Mesodermal cell (in vitro differentiated cells): ENCODE measurements at regions not wholly inside any gene's neighbourhood (a gene's known extent, or its start where the extent isn't known, plus 50 kb on each side); places are given as distances from the start of the nearest gene placed in this dataset.
"Not testable (repeated sequence)": the region's sequence is repeated elsewhere in the genome, so short reads cannot be mapped to it uniquely, and the experiment has no call there.

ENCODE experiments used
- H3K27ac ChIP-seq: 2 replicates; pipeline ENCODE4 v1.7.0; 2013; ENCODE audit warnings: mild to moderate bottlenecking, low read depth, low read length, moderate library complexity; ENCODE audit not compliant: severe bottlenecking
- H3K36me3 ChIP-seq: 2 replicates; pipeline ENCODE4 v1.7.1; 2013; ENCODE audit warnings: mild to moderate bottlenecking, low read length, moderate library complexity; ENCODE audit not compliant: control insufficient read depth, insufficient read depth
- H3K4me1 ChIP-seq: one replicate; pipeline ENCODE4 v1.7.1; 2013; ENCODE audit warnings: mild to moderate bottlenecking, low read length; ENCODE audit not compliant: insufficient read depth, control insufficient read depth, poor library complexity, severe bottlenecking
- H3K4me3 ChIP-seq: 2 replicates; pipeline ENCODE4 v1.7.0; 2013; ENCODE audit warnings: low read length, control low read depth, mild to moderate bottlenecking; ENCODE audit not compliant: insufficient read depth, poor library complexity, severe bottlenecking; ENCODE audit errors: extremely low read depth
- H3K9me3 ChIP-seq: 2 replicates; pipeline ENCODE4 v1.7.1; 2013; ENCODE audit warnings: mild to moderate bottlenecking, low read length, moderate library complexity; ENCODE audit not compliant: control insufficient read depth
- WGBS, 2 experiments: methylation state at CpG; one replicate each; pipeline ENCODE4 v1.1.5; 2013; ENCODE audit warnings: missing lambda C conversion rate in 2 of 2; ENCODE audit not compliant: insufficient coverage in 2 of 2; 5-methylcytosine and 5-hydroxymethylcytosine counted together

DNA sequence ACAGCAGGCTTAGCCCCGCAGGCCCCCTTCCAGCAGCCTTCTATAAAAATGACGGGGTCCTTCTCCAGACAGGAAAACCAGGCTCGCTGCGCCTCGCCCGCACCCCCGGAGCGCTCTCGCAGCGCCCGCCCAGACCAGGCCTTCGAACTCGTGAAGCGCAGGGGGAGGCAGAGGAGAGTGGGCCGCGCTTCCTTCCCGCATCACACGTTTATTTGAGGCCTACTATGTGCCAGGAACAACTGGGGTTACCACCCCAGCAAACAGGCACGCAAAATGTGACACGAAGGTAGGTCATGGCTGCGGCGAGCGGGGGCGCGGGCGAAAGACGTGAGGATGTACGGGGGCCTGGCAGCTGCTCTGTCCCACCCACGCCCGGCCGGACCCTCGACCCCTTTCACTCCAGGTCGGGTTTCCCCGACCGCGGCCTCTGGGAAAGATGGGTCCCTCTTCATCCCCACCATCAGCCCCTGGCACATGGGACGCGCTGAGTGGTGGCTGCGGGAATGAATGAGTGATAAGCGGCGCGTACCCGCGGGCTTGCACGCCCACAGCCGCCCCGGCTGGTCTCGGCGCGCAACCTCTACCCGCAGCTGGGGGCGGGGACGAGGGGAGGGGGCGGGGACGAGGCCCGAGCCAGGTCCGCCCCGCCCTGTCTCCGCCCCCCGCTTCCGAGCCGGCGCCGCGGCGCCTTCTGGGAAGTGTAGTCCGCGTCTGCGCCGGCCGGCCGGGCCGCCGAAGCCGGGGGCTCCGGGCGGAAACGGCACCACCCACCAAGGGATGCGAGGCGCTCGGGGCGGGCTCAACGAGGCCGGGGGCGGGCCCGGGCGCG lies 59.1 kb downstream of the ZNF467 start:
- Histone ChIP-seq H3K36me3 (peaks cover 17% of the 10 kb centered on the region), H3K4me3 (peak overlapping the region; percentile 46), H3K9me3 (peaks cover 16% of the 10 kb centered on the region), H3K4me1 (peaks cover 10% of the 10 kb centered on the region), H3K27ac (no peak overlapping the region)
- WGBS, 2 experiments = 23 to 35% methylated on average over 45 to 70 of the region's 88 CpGs

DNA sequence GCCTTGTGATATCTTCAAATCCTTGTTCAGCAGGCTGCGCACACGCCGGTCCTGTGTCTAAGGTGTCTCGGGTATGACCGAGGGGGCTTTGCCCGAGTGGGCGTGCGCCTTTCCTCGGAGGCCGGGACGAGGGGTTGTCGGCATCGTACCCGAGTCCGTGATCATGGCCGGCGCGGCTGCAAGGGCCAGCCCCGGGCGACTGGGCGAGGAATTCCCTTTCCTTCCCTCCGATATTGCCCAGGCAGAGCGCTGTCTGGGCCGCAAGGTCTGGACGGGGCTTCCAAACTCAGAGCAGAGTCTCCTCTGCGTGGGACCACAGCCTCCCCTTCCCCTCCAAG lies 59.7 kb downstream of the ZNF467 start:
- Histone ChIP-seq H3K4me1 (peaks cover 8% of the 10 kb centered on the region), H3K4me3 (no peak overlapping the region), H3K36me3 (peaks cover 11% of the 10 kb centered on the region), H3K27ac (no peak overlapping the region), H3K9me3 (peaks cover 16% of the 10 kb centered on the region)
- 97 to 98% methylated on average over 24 to 26 of the region's 26 CpGs for WGBS, 2 experiments

DNA sequence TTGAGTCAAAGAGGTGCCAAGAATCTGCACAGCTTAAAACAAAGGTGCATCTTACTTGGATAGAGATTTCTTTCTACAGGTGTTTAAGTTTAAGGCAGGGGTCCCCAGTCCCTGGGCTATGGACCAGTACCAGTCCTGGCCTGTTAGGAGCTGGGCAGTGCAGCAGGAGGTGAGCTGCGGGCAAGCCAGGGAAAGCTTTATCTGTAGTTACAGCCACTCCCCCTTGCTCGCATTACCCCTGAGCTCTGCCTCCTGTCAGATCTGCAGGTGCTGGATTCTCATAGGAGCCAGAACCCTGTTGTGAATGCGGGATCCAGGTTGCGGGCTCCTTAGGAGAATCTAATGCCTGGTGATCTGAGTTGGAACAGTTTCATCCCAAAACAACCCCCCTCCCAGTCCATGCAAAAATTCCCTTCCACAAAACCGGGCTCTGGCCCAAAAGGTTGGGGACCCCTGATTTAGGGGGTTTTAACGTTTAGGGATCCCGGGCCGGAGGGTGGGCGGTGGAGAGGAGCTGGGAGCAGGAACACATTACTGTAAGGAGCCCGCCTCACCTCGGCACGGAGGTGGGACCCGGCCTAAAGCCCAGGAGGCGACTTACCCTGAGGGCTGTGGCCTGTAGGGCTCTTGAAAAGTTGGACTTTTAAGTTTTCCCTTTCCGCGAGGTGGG lies 60.2 kb downstream of the ZNF467 start:
- WGBS, 2 experiments = 91 to 96% methylated on average over 12 to 15 of the region's 16 CpGs
- peaks cover 9% of the 10 kb centered on the region for H3K36me3 ChIP-seq

DNA sequence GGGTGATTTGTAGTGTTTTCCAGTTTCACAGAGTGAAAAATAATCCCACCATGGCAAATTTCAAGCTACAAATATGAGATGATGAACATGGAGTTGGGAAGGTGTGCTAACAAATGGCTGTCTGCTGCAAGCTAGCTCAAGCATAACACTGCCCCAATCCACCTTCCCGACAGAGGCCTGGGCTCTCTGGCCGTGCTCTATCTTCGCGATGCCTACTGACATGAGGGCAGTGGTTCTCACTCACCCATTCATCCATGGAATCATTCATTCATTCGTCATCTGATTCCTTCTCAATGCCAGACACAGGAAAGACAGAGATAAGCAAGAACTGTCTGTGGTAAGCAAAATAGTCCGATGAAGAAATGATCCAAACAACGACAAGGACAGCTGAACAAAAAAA lies 65.4 kb downstream of the ZNF467 start:
- H3K4me1 ChIP-seq = no peaks in the 10 kb centered on the region
- H3K9me3 ChIP-seq = peaks cover 11% of the 10 kb centered on the region
- no peaks in the 10 kb centered on the region for H3K36me3 ChIP-seq
- 78 to 94% methylated on average over 4 to 6 of the region's 7 CpGs for WGBS, 2 experiments
- no peak overlapping the region for H3K27ac ChIP-seq
- H3K4me3 ChIP-seq = no peak overlapping the region

More for the DNA sequence above, 60.2 kb downstream of the ZNF467 start:
- Histone ChIP-seq H3K27ac (no peak overlapping the region), H3K4me3 (no peak overlapping the region), H3K9me3 (peaks cover 12% of the 10 kb centered on the region), H3K4me1 (peaks cover 8% of the 10 kb centered on the region)

DNA sequence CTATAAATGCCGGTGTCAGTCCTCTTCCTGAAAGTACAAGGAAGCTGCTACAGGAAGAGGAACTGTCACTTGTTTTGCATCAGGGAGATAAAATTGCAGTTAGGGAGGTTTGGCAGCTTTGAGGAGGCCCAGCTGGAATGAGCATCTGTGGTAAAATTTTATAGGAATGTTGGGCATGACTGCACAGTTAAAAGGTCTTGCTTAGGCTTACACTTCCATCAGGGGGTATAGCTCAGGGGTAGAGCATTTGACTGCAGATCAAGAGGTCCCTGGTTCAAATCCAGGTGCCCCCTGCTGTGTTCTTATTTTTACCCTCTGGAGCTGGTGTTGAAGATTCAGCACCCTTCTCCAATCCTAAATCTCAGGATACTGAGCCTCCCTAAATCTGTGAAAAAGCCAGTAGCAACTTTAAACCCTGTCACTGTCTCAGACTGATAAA lies 65.9 kb downstream of the ZNF467 start:
- WGBS, 2 experiments = 80 to 93% methylated on average over 1 of the region's 1 CpG
- Histone ChIP-seq H3K4me1 (no peaks in the 10 kb centered on the region), H3K36me3 (no peaks in the 10 kb centered on the region), H3K9me3 (peaks cover 11% of the 10 kb centered on the region), H3K4me3 (no peak overlapping the region), H3K27ac (no peak overlapping the region)

DNA sequence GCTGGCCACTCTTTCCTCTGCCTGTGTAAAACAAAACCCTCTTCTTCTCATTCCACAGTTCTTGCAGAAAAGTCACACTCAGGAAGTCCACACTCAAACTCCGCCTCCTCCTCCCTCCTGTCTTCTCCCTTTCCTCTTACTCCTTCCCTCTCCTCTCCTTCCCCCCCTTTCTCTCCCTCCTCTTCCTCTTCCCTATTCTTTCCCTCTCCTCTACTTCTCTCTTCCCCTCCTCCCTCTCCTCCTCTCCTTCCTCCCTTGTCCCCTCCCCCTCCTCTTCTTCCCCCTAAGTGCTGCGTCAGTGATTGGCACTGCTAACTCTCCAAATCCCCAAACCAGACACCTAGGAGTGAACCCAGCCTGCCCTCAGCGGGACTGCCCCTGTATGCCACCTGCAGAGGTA lies 67.0 kb downstream of the ZNF467 start:
- H3K4me3 ChIP-seq = no peak overlapping the region
- WGBS, 2 experiments = 68 to 86% methylated on average over 2 to 3 of the region's 3 CpGs
- no peak overlapping the region for H3K27ac ChIP-seq
- H3K9me3 ChIP-seq = peaks cover 11% of the 10 kb centered on the region
- H3K36me3 ChIP-seq = no peaks in the 10 kb centered on the region
- no peaks in the 10 kb centered on the region for H3K4me1 ChIP-seq

DNA sequence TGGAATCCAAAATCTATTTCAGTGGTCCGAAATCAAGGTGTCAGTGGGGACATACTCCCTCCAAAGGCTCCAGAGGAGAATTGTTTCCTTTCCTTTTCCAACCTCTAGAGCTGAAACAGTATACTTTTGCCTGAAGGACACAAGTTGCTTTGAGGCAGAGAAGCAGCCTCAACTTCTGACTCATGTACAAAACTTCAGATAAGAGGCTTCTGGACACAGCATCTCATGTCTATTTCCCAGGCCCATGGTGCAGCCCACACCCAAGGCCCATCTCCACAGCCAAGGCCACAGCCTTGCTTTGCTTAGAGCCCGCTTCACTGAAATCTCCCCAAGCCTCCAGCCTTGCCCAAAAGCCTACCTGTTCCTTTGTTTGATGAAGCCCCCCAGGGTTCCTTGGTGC lies 68.9 kb downstream of the ZNF467 start:
- 76 to 100% methylated on average over 1 to 2 of the region's 2 CpGs for WGBS, 2 experiments
- H3K36me3 ChIP-seq = no peaks in the 10 kb centered on the region
- no peak overlapping the region for H3K4me3 ChIP-seq
- no peak overlapping the region for H3K27ac ChIP-seq
- peaks cover 13% of the 10 kb centered on the region for H3K9me3 ChIP-seq
- H3K4me1 ChIP-seq = no peaks in the 10 kb centered on the region

DNA sequence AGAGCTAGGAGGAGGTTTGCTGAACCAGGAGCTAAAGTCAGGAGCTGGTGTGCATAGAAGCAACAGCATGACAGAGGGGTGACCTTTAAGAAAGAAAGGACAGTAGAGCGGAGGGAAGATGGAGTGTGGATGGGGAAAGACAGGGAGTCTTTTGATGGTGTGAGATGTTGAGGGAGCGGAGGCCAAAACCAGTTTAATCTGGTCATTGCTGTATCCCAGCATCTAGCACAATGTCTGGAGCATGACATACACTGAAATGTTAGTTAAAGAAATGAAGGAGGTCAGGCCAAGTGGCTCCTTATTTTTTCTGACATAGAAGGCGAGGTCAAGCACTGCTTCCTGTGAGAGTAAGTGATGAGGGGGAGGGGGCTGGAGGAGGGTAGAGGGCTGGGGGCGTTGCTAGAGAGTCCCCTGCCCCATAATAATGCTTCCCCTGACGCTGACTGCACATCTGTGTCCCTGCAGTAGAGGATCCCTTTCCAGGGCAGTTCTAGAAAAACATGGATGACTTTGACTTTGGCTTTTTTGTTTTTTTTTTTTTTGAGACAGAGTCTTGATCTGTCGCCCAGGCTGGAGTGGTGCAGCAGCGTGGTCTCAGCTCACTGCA lies 70.2 kb downstream of the ZNF467 start:
- no peaks in the 10 kb centered on the region for H3K36me3 ChIP-seq
- no peak overlapping the region for H3K27ac ChIP-seq
- H3K4me3 ChIP-seq = no peak overlapping the region
- H3K4me1 ChIP-seq = no peaks in the 10 kb centered on the region
- H3K9me3 ChIP-seq = peaks cover 13% of the 10 kb centered on the region
- 89 to 95% methylated on average over 7 of the region's 7 CpGs for WGBS, 2 experiments

DNA sequence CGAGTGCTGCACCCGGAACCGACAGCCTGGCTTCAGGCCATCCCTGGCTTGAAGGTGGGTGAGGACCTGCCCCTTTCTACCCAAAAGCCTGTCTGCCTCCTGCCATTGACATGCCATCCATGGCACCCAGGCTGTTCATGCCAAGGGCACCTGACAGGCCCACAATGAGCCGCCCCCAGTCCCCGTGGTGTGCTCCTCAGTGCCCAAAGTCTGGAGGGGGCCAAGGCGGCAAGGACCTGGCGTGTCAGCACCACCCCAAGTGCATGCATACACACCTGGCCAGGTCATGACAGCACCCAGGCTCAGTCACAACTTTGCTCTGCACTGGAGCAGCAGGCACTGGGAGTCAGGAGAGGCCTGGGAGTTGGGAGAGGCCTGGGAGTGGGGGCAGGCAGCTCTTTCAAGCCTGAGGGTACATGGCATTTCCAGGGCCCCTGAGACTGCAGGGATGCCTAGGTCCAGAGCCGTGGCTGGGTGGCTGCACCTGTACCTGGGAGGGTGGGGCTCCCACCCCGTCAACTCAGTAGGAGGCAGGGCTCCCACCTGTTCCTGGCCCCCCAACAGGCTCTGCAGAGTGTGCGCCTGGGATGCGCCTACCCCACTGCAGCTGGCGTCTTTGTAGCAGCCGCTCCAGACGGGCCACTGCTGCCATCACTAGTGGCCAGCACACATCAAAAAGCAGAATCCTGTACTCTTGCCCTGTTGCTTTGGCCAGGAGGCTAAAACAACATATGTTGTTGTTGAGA lies 71.7 kb downstream of the ZNF467 start:
- H3K4me1 ChIP-seq = no peaks in the 10 kb centered on the region
- H3K4me3 ChIP-seq = no peak overlapping the region
- peaks cover 13% of the 10 kb centered on the region for H3K9me3 ChIP-seq
- 86 to 93% methylated on average over 9 to 14 of the region's 14 CpGs for WGBS, 2 experiments
- no peak overlapping the region for H3K27ac ChIP-seq
- H3K36me3 ChIP-seq = no peaks in the 10 kb centered on the region

DNA sequence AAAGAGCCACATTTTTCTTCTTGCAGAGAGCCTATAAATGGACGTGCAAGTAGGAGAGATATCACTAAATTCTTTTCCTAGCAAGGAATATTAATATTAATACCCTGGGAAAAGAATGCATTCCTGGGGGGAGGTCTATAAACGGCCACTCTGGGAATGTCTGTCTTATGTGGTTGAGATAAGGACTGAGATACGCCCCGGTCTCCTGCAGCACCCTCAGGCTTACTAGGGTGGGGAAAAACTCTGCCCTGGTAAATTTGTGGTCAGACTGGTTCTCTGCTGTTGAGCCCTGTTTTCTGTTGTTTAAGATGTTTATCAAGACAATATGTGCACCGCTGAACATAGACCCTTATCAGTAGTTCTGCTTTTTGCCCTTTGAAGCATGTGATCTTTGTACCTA lies 75.6 kb downstream of the ZNF467 start:
- H3K27ac ChIP-seq, H3K4me3 ChIP-seq, H3K4me1 ChIP-seq, H3K36me3 ChIP-seq: not testable (repeated sequence)
- peaks cover 13% of the 10 kb centered on the region for H3K9me3 ChIP-seq
- WGBS, 2 experiments = 80% methylated on average over 1 of the region's 5 CpGs; no CpG with 5 or more reads in 1 of the 2 experiments
